Heart right ventricle (tissue), 16 donors: ENCODE measurements at regions not wholly inside any gene's neighbourhood (a gene's known extent, or its start where the extent isn't known, plus 50 kb on each side); places are given as distances from the start of the nearest gene placed in this dataset.

Experiments used
- ATAC-seq, 8 donors: fragments of 200-7000 bp; cut with Tn5 transposase; one replicate each; pipeline ENCODE4 v1.9.1; 2020; ENCODE audit warnings: mild to moderate bottlenecking in 8 of 8, moderate library complexity in 8 of 8, moderate number of reproducible peaks in 1 of 8
- DNase-seq, 2 donors: peaks; one replicate each; pipeline ENCODE4 v3.0.0-alpha.2; 2020
- H3K27ac ChIP-seq, 10 donors: fragments of 200-600 bp; sonication (generic) in 2 of 10; one replicate each; pipeline versions ENCODE4 v1.5.0 to v1.8.0; 2020 to 2022; ENCODE audit warnings: mild to moderate bottlenecking in 3 of 10
- H3K27me3 ChIP-seq, 7 donors: fragments of 200-600 bp; one replicate each; pipeline ENCODE4 v1.8.0; 2021 to 2022; ENCODE audit warnings: mild to moderate bottlenecking in 2 of 7
- H3K36me3 ChIP-seq, 9 donors: fragments of 200-600 bp; sonication (generic) in 1 of 9; one replicate each; pipeline versions ENCODE4 v1.5.0 to v1.8.0; 2020 to 2022; ENCODE audit warnings: mild to moderate bottlenecking in 2 of 9
- H3K4me1 ChIP-seq, 9 donors: fragments of 200-600 bp; sonication (generic) in 1 of 9; one replicate each; pipeline versions ENCODE4 v1.5.0 to v1.8.0; 2020 to 2022; ENCODE audit warnings: mild to moderate bottlenecking in 4 of 9
- H3K4me3 ChIP-seq, 10 donors: fragments of 200-600 bp; sonication (generic) in 2 of 10; one replicate each; pipeline versions ENCODE4 v1.5.0 to v1.8.0; 2020 to 2022; ENCODE audit warnings: mild to moderate bottlenecking in 7 of 10, moderate library complexity in 2 of 10
- H3K9me3 ChIP-seq, 11 donors: fragments of 200-600 bp in 10 of 11; sonication (generic) in 2 of 11; one replicate each; pipeline versions ENCODE4 v1.5.0 to v1.8.0; 2013 to 2022; ENCODE audit warnings: mild to moderate bottlenecking in 2 of 11, control low read depth in 1 of 11, moderate library complexity in 1 of 11
- CTCF ChIP-seq, 9 donors: fragments of 200-600 bp; sonication (generic) in 2 of 9; IDR thresholded peaks; one replicate each; pipeline versions ENCODE4 v1.5.0 to v1.8.0; 2021 to 2022; ENCODE audit warnings: antibody characterized with exemption in 9 of 9, mild to moderate bottlenecking in 5 of 9, moderate library complexity in 1 of 9
- WGBS, 2 donors: extraction: QIAGEN DNeasy Blood & Tissue Kit; methylation state at CpG; one replicate each; pipeline ENCODE4 v1.1.7; 2013; ENCODE audit warnings: inconsistent platforms in 1 of 2; 5-methylcytosine and 5-hydroxymethylcytosine counted together
- intact Hi-C, 10 donors: fragments of 100-400 bp; cut with DNase I; formaldehyde crosslinking; loops; one replicate each; pipeline versions ENCODE4 v1.11.1 to v1.14.2; 2022
- donor health status: Arrhythmogenic right ventricular cardiomyopathy.
- donor health status: ischemic (EF 13 %, LVEDD 7.1; RV severe dilation, severe dysfunction).
- donor health status: healthy with polysubstance abuse.
- donor health status: DM: no; HTN: yes; CAD: no.
- donor health status: DM: no; HTN: no; CAD: no.
- donor health status: ischemic (EF 25% LVEDD 6.9; RV normal size, moderate dysfunction).
- donor health status: ischemic (EF 25% LVEDD 5.7; RV mildly dilated, moderate dysfunction).
- donor health status: healthy.
- donor health status: DM: yes; HTN: yes; CAD: no.
- donor health status: Ischemic cardiomyopathy.
- donor health status: ischemic (EF 35%, LVEDD 5.7; RV mildly dilated, moderate dysfunction).
- donor health status: nonischemic (EF 11% LVEDD 7.7; RV severe dilation, severe dysfunction).
- donor health status: DM: yes; HTN: yes; CAD: no.
- donor health status: PGD.
- donor health status: ischemic (EF 29% LVEDD 5.4; RV normal size, mild dysfunction).
- donor health status: nonischemic (EF 23%, LVEDD 6.1; RV moderate dilation, normal function).

DNA sequence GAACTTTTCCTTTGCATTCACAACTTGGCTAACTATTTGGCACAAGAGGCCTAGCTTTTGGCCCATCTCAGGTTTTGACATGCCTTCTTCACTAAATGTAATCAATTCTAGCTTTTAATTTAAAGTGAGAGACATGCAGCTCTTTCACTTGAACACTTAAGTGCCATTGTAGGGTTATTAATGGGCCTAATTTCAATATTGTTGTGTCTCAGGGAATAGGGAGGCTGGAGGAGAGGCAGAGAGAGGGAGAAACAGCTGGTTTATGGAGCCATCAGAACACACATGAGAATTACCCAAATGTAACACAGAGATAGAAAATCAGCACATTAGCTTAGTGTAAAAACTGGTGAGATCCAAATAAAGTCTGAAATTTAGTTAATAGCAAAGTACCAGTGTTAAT is 157.4 kb downstream of the RPAP3 start:
- intact Hi-C loops = no loop called here
- H3K9me3 ChIP-seq = peaks cover 0 to 17% (median 5%) of the 10 kb centered on the region in 11 donors
- DNase-seq = no peak
- no peak for TF ChIP-seq CTCF (IDR thresholded peaks at IDR 0.05)
- H3K36me3 ChIP-seq = no peaks in the 10 kb centered on the region
- ATAC-seq = no peak
- no peaks in the 10 kb centered on the region for H3K4me1 ChIP-seq
- peaks cover 0 to 11% (median 0%) of the 10 kb centered on the region in 7 donors for H3K27me3 ChIP-seq
- H3K27ac ChIP-seq = no peak overlapping the region
- no peak overlapping the region for H3K4me3 ChIP-seq

DNA sequence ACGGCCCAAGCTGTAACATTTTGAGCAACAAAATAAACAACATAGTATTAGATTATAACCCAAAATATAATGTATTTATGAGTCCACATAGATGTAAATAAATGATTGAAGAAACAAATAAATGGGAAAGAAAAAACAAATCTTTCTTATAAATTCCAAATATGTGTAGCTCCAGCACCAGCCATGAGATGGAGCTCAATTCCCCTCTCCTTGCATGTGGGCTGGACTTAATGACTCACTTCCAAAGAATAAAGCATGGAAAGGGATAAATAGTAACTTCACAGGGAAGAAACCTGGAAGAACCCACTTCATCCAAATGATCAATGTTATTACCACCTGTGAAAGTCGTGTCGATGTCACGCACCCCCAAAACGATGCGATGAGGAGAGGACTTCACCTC is 158.8 kb downstream of the RPAP3 start:
- peak in 1 of 9 donors; percentile 24 for TF ChIP-seq CTCF (IDR thresholded peaks at IDR 0.05)
- Histone ChIP-seq H3K27ac (no peak overlapping the region), H3K9me3 (peaks cover 0 to 4% (median 0%) of the 10 kb centered on the region in 11 donors), H3K4me1 (no peaks in the 10 kb centered on the region), H3K4me3 (no peak overlapping the region), H3K27me3 (peaks cover 0 to 11% (median 0%) of the 10 kb centered on the region in 7 donors), H3K36me3 (no peaks in the 10 kb centered on the region)
- 80 to 94% methylated on average over 6 of the region's 6 CpGs for WGBS, 2 donors
- intact Hi-C loops = no loop called here
- DNase-seq = no peak
- no peak for ATAC-seq

DNA sequence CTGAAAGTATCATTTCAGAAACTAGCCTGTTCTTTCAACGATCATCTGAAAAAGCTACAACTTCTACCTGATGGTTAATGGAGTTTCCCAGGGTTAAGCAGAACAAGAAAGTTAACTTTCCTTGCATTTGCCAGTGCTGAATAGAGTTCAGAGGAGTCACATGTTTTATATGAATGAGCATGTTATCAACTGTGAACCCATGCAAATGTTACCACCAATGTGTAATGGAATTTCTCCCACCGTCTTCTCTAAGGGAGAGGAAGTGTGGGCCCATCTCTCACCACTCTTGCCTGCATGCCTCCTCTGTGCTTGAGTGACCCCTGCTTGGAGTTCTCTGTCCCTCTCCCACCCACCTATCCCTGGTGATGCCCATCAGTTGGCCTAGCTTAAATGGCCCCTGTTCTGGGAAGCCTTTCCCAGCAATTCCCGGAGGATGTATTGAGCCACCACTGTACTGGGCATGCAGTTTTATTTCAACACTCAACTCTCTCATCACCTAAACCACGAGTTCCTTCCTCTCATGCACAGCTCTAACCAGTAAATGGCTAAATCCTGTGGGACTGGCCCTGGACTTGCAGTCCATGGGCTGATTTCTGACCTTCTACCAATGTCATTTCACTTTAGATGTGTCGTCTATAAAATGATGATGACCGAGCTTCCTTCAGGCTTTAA is 159.8 kb downstream of the RPAP3 start:
- intact Hi-C loops = no loop called here
- no peaks in the 10 kb centered on the region for H3K4me1 ChIP-seq
- no peak overlapping the region for H3K27ac ChIP-seq
- DNase-seq (no peak), ATAC-seq (peak in 2 of 8 donors; percentile 61 to 74)
- H3K4me3 ChIP-seq = no peak overlapping the region
- H3K36me3 ChIP-seq = no peaks in the 10 kb centered on the region
- H3K9me3 ChIP-seq = no peaks in the 10 kb centered on the region
- WGBS, 2 donors = 63 to 64% methylated on average over 6 of the region's 6 CpGs
- TF ChIP-seq CTCF (IDR thresholded peaks at IDR 0.05) = no peak
- peaks cover 0 to 11% (median 0%) of the 10 kb centered on the region in 7 donors for H3K27me3 ChIP-seq

GRCh38 chr12:47534695-47535094 is 171.1 kb downstream of the RPAP3 start:
- H3K27me3 ChIP-seq = peaks cover 0 to 3% (median 0%) of the 10 kb centered on the region in 7 donors
- DNase-seq = no peak
- intact Hi-C loops = no loop called here
- H3K9me3 ChIP-seq = peaks cover 0 to 29% (median 17%) of the 10 kb centered on the region in 11 donors
- 14 to 32% methylated on average over 2 of the region's 2 CpGs for WGBS, 2 donors
- no peaks in the 10 kb centered on the region for H3K36me3 ChIP-seq
- TF ChIP-seq CTCF (IDR thresholded peaks at IDR 0.05) = no peak
- no peak for ATAC-seq
- H3K4me3 ChIP-seq = no peak overlapping the region
- H3K4me1 ChIP-seq = no peaks in the 10 kb centered on the region
- no peak overlapping the region for H3K27ac ChIP-seq
